ENCODE measurements at regions not wholly inside any gene's neighbourhood (a gene's known extent, or its start where the extent isn't known, plus 50 kb on each side); places are given as distances from the start of the nearest gene placed in this dataset.

GRCh38 chr12:126747530-126748149 is 1519.3 kb upstream of the TMEM132C start:
- intact Hi-C loops (cut with micrococcal nuclease) = no loop called here
- DNase-seq (peak; percentile 59), ATAC-seq (no peak)

GRCh38 chr12:126752021-126752420 is 1514.9 kb upstream of the TMEM132C start:
- no peak for ATAC-seq
- no peak for DNase-seq
- intact Hi-C loops (cut with micrococcal nuclease) = no loop called here

GRCh38 chr12:126757326-126757725 is 1509.6 kb upstream of the TMEM132C start:
- intact Hi-C loops (cut with micrococcal nuclease) = no loop called here
- DNase-seq (no peak), ATAC-seq (no peak)

GRCh38 chr12:126760092-126760491 is 1506.9 kb upstream of the TMEM132C start:
- DNase-seq (no peak), ATAC-seq (no peak)
- intact Hi-C loops (cut with micrococcal nuclease) = no loop called here

GRCh38 chr12:126761420-126761819 is 1505.5 kb upstream of the TMEM132C start:
- ATAC-seq = no peak
- DNase-seq = no peak
- intact Hi-C loops (cut with micrococcal nuclease) = no loop called here

- DNase-seq (no peak), ATAC-seq (no peak)
- intact Hi-C loops (cut with micrococcal nuclease) = no loop called here
These were observed 1504.8 kb upstream of the TMEM132C start for GRCh38 chr12:126762150-126762549.

- intact Hi-C loops (cut with micrococcal nuclease) = no loop called here
- no peak for ATAC-seq
- DNase-seq = no peak
These were observed 1503.6 kb upstream of the TMEM132C start for GRCh38 chr12:126763359-126763758.

- intact Hi-C loops (cut with micrococcal nuclease) = no loop called here
- ATAC-seq (no peak), DNase-seq (no peak)
These were observed 1499.6 kb upstream of the TMEM132C start for GRCh38 chr12:126767334-126767733.

- no peak for ATAC-seq
- intact Hi-C loops (cut with micrococcal nuclease) = no loop called here
- no peak for DNase-seq
These were observed 1498.5 kb upstream of the TMEM132C start for GRCh38 chr12:126768517-126768916.

GRCh38 chr12:126770188-126770587 is 1496.8 kb upstream of the TMEM132C start:
- no peak for ATAC-seq
- no peak for DNase-seq
- intact Hi-C loops (cut with micrococcal nuclease) = no loop called here

- DNase-seq (no peak), ATAC-seq (no peak)
- intact Hi-C loops (cut with micrococcal nuclease) = no loop called here
These were observed 1494.7 kb upstream of the TMEM132C start for GRCh38 chr12:126772171-126772864.

GRCh38 chr12:126773012-126773411 is 1494.0 kb upstream of the TMEM132C start:
- intact Hi-C loops (cut with micrococcal nuclease) = no loop called here
- no peak for ATAC-seq
- DNase-seq = no peak

- DNase-seq = no peak
- intact Hi-C loops (cut with micrococcal nuclease) = no loop called here
- ATAC-seq = no peak
These were observed 1493.5 kb upstream of the TMEM132C start for GRCh38 chr12:126773491-126773890.

GRCh38 chr12:126776026-126776655 is 1490.8 kb upstream of the TMEM132C start:
- no peak for DNase-seq
- ATAC-seq = no peak
- intact Hi-C loops (cut with micrococcal nuclease) = no loop called here

GRCh38 chr12:126780343-126780742 is 1486.6 kb upstream of the TMEM132C start:
- intact Hi-C loops (cut with micrococcal nuclease) = no loop called here
- DNase-seq = no peak
- ATAC-seq = no peak

- intact Hi-C loops (cut with micrococcal nuclease) = no loop called here
- no peak for DNase-seq
- no peak for ATAC-seq
These were observed 1485.4 kb upstream of the TMEM132C start for GRCh38 chr12:126781593-126781992.

- intact Hi-C loops (cut with micrococcal nuclease) = no loop called here
- DNase-seq = no peak
- no peak for ATAC-seq
These were observed 1484.9 kb upstream of the TMEM132C start for GRCh38 chr12:126782083-126782482.

GRCh38 chr12:126784328-126784921 is 1482.5 kb upstream of the TMEM132C start:
- intact Hi-C loops (cut with micrococcal nuclease) = no loop called here
- ATAC-seq (no peak), DNase-seq (peak; percentile 39)

GRCh38 chr12:126789963-126790362 is 1477.0 kb upstream of the TMEM132C start:
- DNase-seq (no peak), ATAC-seq (no peak)
- intact Hi-C loops (cut with micrococcal nuclease) = no loop called here

- ATAC-seq = no peak
These were observed 1475.8 kb upstream of the TMEM132C start for GRCh38 chr12:126791122-126791521.

More at GRCh38 chr12:126791122-126791521, 1475.8 kb upstream of the TMEM132C start:
- no peak for DNase-seq
- intact Hi-C loops (cut with micrococcal nuclease) = no loop called here
